SK-N-SH treated with all-trans-retinoic acid at 6 μM for 48 hours (cell line): ENCODE measurements at regions not wholly inside any gene's neighbourhood (a gene's known extent, or its start where the extent isn't known, plus 50 kb on each side); places are given as distances from the start of the nearest gene placed in this dataset.

ENCODE experiments used
- CREB5 ChIP-seq: fragments of 250-450 bp; sonication (Bioruptor Pico); IDR thresholded peaks from 2 replicates; pipeline ENCODE4 v1.5.1; 2020; ENCODE audit warnings: low read depth, mild to moderate bottlenecking, moderate library complexity
- CSDC2 ChIP-seq: fragments of 250-450 bp; sonication (Bioruptor Pico); IDR thresholded peaks from 2 replicates; pipeline ENCODE4 v1.5.0; 2020; ENCODE audit warnings: mild to moderate bottlenecking, moderate library complexity
- ESRRG ChIP-seq: fragments of 250-450 bp; sonication (Bioruptor Pico); IDR thresholded peaks from 2 replicates; pipeline ENCODE4 v1.6.1; 2021; ENCODE audit warnings: mild to moderate bottlenecking
- GLIS3 ChIP-seq: fragments of 250-450 bp; sonication (Bioruptor Pico); IDR thresholded peaks from 2 replicates; pipeline ENCODE4 v1.5.0; 2020; ENCODE audit warnings: mild to moderate bottlenecking, moderate library complexity
- ISL1 ChIP-seq: fragments of 250-450 bp; sonication (Bioruptor Pico); IDR thresholded peaks from 2 replicates; pipeline ENCODE4 v2.1.2; 2022; ENCODE audit warnings: mild to moderate bottlenecking, moderate library complexity
- PATZ1 ChIP-seq: fragments of 250-450 bp; sonication (Bioruptor Pico); IDR thresholded peaks from 2 replicates; pipeline ENCODE4 v1.8.0; 2020; ENCODE audit warnings: mild to moderate bottlenecking, moderate library complexity, borderline replicate concordance
- PPARA ChIP-seq: fragments of 250-450 bp; sonication (Bioruptor Pico); IDR thresholded peaks from 2 replicates; pipeline ENCODE4 v1.5.0; 2020; ENCODE audit warnings: mild to moderate bottlenecking, borderline replicate concordance
- SNAI2 ChIP-seq: fragments of 250-450 bp; sonication (Bioruptor Pico); IDR thresholded peaks from 2 replicates; pipeline ENCODE4 v1.5.0; 2020; ENCODE audit warnings: mild to moderate bottlenecking, moderate library complexity
- TCF4 ChIP-seq: fragments of 250-450 bp; sonication (Bioruptor Pico); IDR thresholded peaks from 2 replicates; pipeline ENCODE4 v1.8.0; 2021; ENCODE audit warnings: mild to moderate bottlenecking, moderate library complexity, borderline replicate concordance
- ZNF8 ChIP-seq: fragments of 450-650 bp; formaldehyde crosslinking; IDR thresholded peaks from 2 replicates; pipeline ENCODE4 v1.5.0; 2020; ENCODE audit warnings: mild to moderate bottlenecking, moderate library complexity

- TF ChIP-seq PATZ1 (CRISPR knock-in tag) = no peak
- no peak for TF ChIP-seq ESRRG (CRISPR knock-in tag)
- TF ChIP-seq GLIS3 (CRISPR knock-in tag) = no peak
- TF ChIP-seq TCF4 (CRISPR knock-in tag) = no peak
- TF ChIP-seq PPARA (CRISPR knock-in tag) = no peak
- no peak for TF ChIP-seq SNAI2 (CRISPR knock-in tag)
- TF ChIP-seq ISL1 (CRISPR knock-in tag) = no peak
- no peak for TF ChIP-seq CSDC2 (CRISPR knock-in tag)
- no peak for TF ChIP-seq CREB5 (CRISPR knock-in tag)
- no peak for TF ChIP-seq ZNF8 (CRISPR knock-in tag)
These were observed 109.4 kb upstream of the H2AZ1 start for GRCh38 chr4:100059467-100059866.
